Karpas-422 (cell line): ENCODE measurements at regions not wholly inside any gene's neighbourhood (a gene's known extent, or its start where the extent isn't known, plus 50 kb on each side); places are given as distances from the start of the nearest gene placed in this dataset.

ENCODE experiments used
- DNase-seq: peaks from one replicate; pipeline ENCODE4 v3.0.0-alpha.2; 2015
- H2AFZ ChIP-seq: fragments of 200-600 bp; sonication (generic); 2 replicates; pipeline ENCODE4 v1.6.1; 2014; ENCODE audit warnings: antibody characterized with exemption, low read length, mixed read lengths
- H3K27ac ChIP-seq: fragments of 200-600 bp; sonication (generic); 2 replicates; pipeline ENCODE4 v1.5.1; 2014; ENCODE audit warnings: mild to moderate bottlenecking, low read length, moderate library complexity
- H3K27me3 ChIP-seq: fragments of 200-600 bp; sonication (generic); 2 replicates; pipeline ENCODE4 v1.6.1; 2014; ENCODE audit warnings: low read length, mixed read lengths
- H3K36me3 ChIP-seq: fragments of 200-600 bp; sonication (generic); 2 replicates; pipeline ENCODE4 v1.6.1; 2014; ENCODE audit warnings: low read length, mixed read lengths; ENCODE audit not compliant: insufficient read depth
- H3K4me1 ChIP-seq: fragments of 200-600 bp; sonication (generic); 2 replicates; pipeline ENCODE4 v1.6.1; 2014; ENCODE audit warnings: mild to moderate bottlenecking, low read length, mixed read lengths
- H3K4me2 ChIP-seq: fragments of 200-600 bp; sonication (generic); 2 replicates; pipeline ENCODE4 v1.6.1; 2014; ENCODE audit warnings: low read length, low read depth, mild to moderate bottlenecking; ENCODE audit not compliant: poor library complexity, severe bottlenecking
- H3K4me3 ChIP-seq: fragments of 200-600 bp; sonication (generic); 2 replicates; pipeline ENCODE4 v1.5.1; 2014; ENCODE audit warnings: mild to moderate bottlenecking, antibody characterized with exemption, low read length, mixed read lengths
- H3K79me2 ChIP-seq: fragments of 200-600 bp; sonication (generic); 2 replicates; pipeline ENCODE4 v1.6.1; 2014; ENCODE audit warnings: mild to moderate bottlenecking, low read length, mixed read lengths
- H3K9ac ChIP-seq: fragments of 200-600 bp; sonication (generic); 2 replicates; pipeline ENCODE4 v1.6.0; 2014; ENCODE audit warnings: low read length
- H3K9me2 ChIP-seq: fragments of 200-600 bp; sonication (generic), shearing (Covaris generic); replicated peaks from 2 replicates; pipeline ENCODE4 v1.6.0; 2014; ENCODE audit warnings: mild to moderate bottlenecking, low read length, moderate library complexity; ENCODE audit not compliant: insufficient read depth
- H3K9me3 ChIP-seq: fragments of 300-700, 200-600 bp; sonication (generic); 2 replicates; pipeline ENCODE4 v1.6.1; 2014; ENCODE audit warnings: low read length, mixed read lengths
- H4K20me1 ChIP-seq: fragments of 200-600 bp; sonication (generic); 2 replicates; pipeline ENCODE4 v1.6.1; 2014; ENCODE audit warnings: mild to moderate bottlenecking, antibody characterized with exemption, low read length, low read depth; ENCODE audit not compliant: insufficient read depth

DNA sequence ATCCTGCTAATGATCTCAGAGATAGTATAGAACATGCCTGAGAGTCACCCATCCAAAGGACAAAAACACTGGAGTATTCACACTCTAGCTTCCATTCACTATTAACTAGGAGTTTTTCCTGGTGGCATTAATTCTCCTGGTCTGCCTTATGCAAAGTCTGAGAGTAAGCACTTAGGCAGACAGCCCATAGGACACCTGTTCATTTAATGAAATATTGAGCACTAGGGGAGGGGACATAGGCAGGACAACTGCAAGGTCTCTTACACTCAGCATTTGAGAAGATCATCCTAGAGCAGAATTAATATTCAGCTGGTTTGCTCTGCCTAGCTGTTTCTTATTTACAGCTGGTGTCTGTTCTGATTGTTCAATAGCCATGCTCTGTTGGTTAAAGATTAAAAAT, 508.5 kb downstream of the CENPC start:
- Histone ChIP-seq H3K4me2 (no peak overlapping the region), H3K27me3 (no peaks in the 10 kb centered on the region), H2AFZ (no peak overlapping the region), H3K9me3 (peaks cover 19% of the 10 kb centered on the region), H3K4me3 (no peak overlapping the region), H3K9me2 (no peaks in the 10 kb centered on the region), H3K27ac (no peak overlapping the region), H3K79me2 (no peaks in the 10 kb centered on the region), H4K20me1 (no peaks in the 10 kb centered on the region), H3K4me1 (no peaks in the 10 kb centered on the region), H3K9ac (no peak overlapping the region), H3K36me3 (no peaks in the 10 kb centered on the region)
- no peak for DNase-seq

DNA sequence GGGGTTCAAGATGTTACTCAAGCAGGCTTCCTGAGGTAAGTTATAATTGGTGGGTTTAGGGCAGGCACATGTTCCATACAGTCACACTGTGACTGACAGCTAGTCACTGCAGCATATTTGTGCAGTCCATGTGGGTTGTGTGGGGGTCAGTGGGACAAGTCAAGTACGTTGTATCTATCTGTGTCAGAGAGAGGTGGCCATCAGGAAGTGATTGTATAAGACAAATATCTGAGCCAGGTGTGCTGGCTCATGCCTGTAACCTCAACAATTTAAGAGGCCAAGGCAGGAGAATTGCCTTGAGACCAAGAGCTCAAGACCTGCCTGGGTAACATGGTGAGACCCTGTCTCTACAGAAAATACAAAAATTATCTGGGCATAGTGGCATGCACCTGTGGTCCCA, 509.3 kb downstream of the CENPC start:
- Histone ChIP-seq H3K27ac (no peak overlapping the region), H2AFZ (no peak overlapping the region), H3K9me2 (no peaks in the 10 kb centered on the region), H3K4me3 (no peak overlapping the region), H3K4me1 (no peaks in the 10 kb centered on the region), H3K9me3 (peaks cover 19% of the 10 kb centered on the region), H3K4me2 (no peak overlapping the region), H4K20me1 (no peaks in the 10 kb centered on the region), H3K79me2 (no peaks in the 10 kb centered on the region), H3K27me3 (no peaks in the 10 kb centered on the region), H3K36me3 (no peaks in the 10 kb centered on the region), H3K9ac (no peak overlapping the region)
- no peak for DNase-seq

DNA sequence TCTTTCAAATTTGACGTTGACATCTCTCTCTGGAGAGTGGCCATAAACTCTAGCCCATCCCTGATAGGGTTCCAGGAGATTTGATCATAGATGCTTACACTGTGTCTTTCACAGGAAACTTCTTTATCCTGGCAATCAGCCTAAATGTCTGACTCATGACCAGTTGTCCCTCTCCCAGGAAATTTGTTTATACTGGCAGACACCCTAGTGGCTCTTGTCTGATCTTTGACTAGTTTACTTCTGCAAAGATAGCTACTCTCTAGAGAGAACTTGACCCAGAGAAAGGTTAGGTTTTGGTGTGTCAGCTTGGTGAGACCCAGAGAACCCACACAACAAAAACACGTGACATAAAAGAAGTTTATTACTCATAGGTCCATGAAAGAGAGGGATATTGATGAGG, 509.8 kb downstream of the CENPC start:
- H3K4me3 ChIP-seq, result no peak overlapping the region
- H2AFZ ChIP-seq, result no peak overlapping the region
- H3K27ac ChIP-seq, result no peak overlapping the region
- no peaks in the 10 kb centered on the region for H3K27me3 ChIP-seq
- no peaks in the 10 kb centered on the region for H3K4me1 ChIP-seq
- no peak overlapping the region for H3K9ac ChIP-seq
- no peak overlapping the region for H3K4me2 ChIP-seq
- H4K20me1 ChIP-seq, result no peaks in the 10 kb centered on the region
- no peaks in the 10 kb centered on the region for H3K36me3 ChIP-seq
- H3K79me2 ChIP-seq, result no peaks in the 10 kb centered on the region
- no peak for DNase-seq
- H3K9me3 ChIP-seq, result peaks cover 19% of the 10 kb centered on the region
- H3K9me2 ChIP-seq, result no peaks in the 10 kb centered on the region

DNA sequence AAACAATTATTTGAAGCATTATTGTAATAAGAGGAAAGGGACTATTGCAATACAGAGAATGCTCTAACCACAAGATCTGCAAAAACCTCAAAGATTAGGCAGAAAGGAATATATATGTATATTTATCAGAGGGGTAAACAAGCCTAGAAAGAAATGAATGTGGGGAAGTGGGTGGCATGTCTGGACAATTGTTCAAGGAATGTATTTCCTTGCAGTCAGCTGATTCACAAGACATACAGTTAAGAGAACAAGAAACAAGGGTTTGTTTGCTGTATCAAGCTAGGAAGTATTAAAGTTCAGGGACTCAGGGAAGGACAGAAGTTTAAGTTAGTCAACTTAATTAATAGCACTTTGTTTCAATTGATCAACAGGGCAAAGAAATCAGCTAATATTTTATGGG, 514.7 kb downstream of the CENPC start:
- Histone ChIP-seq H3K79me2 (no peaks in the 10 kb centered on the region), H3K9me2 (no peaks in the 10 kb centered on the region; the same call in 1 of the 2 replicates), H3K9ac (no peak overlapping the region), H3K4me1 (no peaks in the 10 kb centered on the region), H3K9me3 (peaks cover 8% of the 10 kb centered on the region; the same call in 1 of the 2 replicates), H2AFZ (no peak overlapping the region), H4K20me1 (no peaks in the 10 kb centered on the region), H3K36me3 (no peaks in the 10 kb centered on the region), H3K27me3 (no peaks in the 10 kb centered on the region), H3K4me2 (no peak overlapping the region), H3K27ac (no peak overlapping the region), H3K4me3 (no peak overlapping the region)
- no peak for DNase-seq

DNA sequence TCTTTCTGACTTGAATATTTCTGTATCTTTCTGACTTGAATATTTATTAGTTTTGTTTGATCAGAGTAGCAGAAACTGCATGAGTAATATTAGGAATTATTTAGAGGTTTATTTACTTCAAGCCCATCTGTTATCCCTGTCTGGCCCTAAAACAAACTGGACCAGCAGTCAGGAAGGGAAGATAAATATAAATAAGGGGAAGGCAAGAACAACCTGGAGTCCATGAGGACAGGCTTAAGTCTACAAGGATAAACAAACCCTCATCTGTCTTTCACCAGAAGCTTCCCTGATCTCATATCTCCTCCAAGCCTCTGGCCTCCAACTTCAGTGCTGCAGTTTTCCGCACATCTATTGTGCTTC, 524.9 kb downstream of the CENPC start:
- peaks cover 9% of the 10 kb centered on the region; the same call in 1 of the 2 replicates for H3K9me3 ChIP-seq
- H3K4me1 ChIP-seq, result no peaks in the 10 kb centered on the region
- H3K4me3 ChIP-seq, result no peak overlapping the region
- DNase-seq, result no peak
- H3K4me2 ChIP-seq, result no peak overlapping the region
- no peaks in the 10 kb centered on the region for H3K27me3 ChIP-seq
- H2AFZ ChIP-seq, result no peak overlapping the region
- H3K79me2 ChIP-seq, result no peaks in the 10 kb centered on the region
- H3K36me3 ChIP-seq, result no peaks in the 10 kb centered on the region
- H3K27ac ChIP-seq, result no peak overlapping the region
- no peaks in the 10 kb centered on the region for H4K20me1 ChIP-seq
- no peak overlapping the region for H3K9ac ChIP-seq
- no peaks in the 10 kb centered on the region for H3K9me2 ChIP-seq

DNA sequence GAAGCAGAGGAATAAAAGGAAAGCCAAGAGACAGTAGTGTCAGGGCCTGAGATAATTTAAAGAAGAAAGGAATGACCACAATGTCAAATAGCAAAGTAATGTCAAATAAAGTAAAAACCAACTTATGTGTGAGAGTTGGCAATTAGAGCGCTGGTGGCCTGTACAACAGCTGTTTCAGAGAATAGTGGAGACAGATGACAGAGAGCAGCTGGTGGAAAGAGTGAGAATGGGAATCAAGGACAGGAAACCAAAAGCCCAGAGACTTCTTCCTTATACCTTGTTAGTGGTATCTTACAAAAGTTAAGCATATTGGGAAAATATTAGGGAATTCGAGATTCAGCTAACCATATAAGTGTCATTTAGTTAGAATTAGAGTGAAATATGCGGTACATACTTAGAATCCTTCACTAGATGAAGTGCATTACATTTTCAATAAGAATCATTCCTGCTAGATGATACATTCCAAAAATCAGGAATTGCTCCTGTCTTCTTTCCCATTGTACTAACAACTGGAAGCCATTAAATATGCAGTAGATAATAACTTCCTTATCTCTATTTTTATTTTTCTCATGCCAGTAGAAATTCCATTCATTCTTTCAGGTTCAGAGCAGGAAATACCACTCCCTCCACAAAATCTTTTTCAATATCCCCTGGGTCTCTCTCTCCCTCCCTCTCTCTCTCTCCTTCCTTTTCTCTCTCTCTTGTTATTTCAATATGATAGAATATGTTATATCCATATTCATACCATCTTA, 525.4 kb downstream of the CENPC start:
- Histone ChIP-seq H3K9ac (no peak overlapping the region), H4K20me1 (no peaks in the 10 kb centered on the region), H3K36me3 (no peaks in the 10 kb centered on the region), H3K9me3 (peaks cover 9% of the 10 kb centered on the region; the same call in 1 of the 2 replicates), H3K4me3 (no peak overlapping the region), H3K79me2 (no peaks in the 10 kb centered on the region), H3K9me2 (no peaks in the 10 kb centered on the region), H2AFZ (no peak overlapping the region), H3K27me3 (no peaks in the 10 kb centered on the region), H3K27ac (no peak overlapping the region), H3K4me2 (no peak overlapping the region), H3K4me1 (no peaks in the 10 kb centered on the region)
- DNase-seq, result no peak

DNA sequence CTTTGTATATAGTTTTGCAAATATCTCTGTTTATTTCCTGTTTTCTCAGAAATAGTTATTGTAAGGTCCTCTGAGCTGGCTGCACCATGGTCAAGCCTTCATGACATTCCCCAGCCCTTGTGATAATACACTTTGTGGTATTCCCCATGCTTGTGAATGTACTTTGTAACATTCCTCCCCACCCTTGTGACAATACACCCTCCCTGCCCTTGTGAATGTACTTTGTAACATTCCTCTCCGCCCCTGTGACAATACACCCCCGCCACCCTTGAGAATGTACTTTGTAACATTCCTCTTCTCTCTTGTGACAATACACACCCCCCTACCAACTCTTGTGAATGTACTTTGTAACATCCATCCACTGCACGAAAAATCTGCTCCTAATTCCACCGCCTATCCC, 530.7 kb downstream of the CENPC start:
- Histone ChIP-seq H2AFZ (no peak overlapping the region), H3K4me2 (no peak overlapping the region), H3K9me2 (no peaks in the 10 kb centered on the region), H4K20me1 (no peaks in the 10 kb centered on the region), H3K27ac (no peak overlapping the region), H3K36me3 (no peaks in the 10 kb centered on the region), H3K4me1 (no peaks in the 10 kb centered on the region), H3K4me3 (no peak overlapping the region), H3K79me2 (no peaks in the 10 kb centered on the region), H3K27me3 (no peaks in the 10 kb centered on the region), H3K9me3 (peaks cover 9% of the 10 kb centered on the region), H3K9ac (no peak overlapping the region)
- DNase-seq, result no peak

DNA sequence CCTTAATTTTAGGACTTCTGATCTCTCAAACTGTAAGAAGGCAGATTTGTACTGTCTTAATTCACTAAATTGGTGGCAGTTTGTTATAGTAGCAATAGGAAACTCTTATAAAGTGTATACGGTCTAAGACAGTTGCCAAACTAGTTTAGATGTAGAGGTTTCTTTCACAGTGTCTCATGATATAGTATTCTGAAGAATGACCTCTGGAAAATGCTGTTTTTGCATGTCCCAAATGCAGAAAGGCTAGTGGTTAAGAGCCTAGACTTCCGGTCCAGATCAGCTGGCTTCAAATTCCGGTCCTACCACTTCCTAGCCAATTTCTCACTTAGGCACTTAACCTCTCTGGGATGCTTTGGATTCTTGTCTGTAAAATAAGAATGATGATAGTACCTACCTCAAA, 538.5 kb downstream of the CENPC start:
- no peak overlapping the region for H3K27ac ChIP-seq
- no peaks in the 10 kb centered on the region for H3K4me1 ChIP-seq
- DNase-seq, result no peak
- no peaks in the 10 kb centered on the region for H3K79me2 ChIP-seq
- no peaks in the 10 kb centered on the region for H3K36me3 ChIP-seq
- H3K27me3 ChIP-seq, result no peaks in the 10 kb centered on the region
- H3K9me2 ChIP-seq, result no peaks in the 10 kb centered on the region
- H3K4me2 ChIP-seq, result no peak overlapping the region
- H2AFZ ChIP-seq, result no peak overlapping the region
- no peak overlapping the region for H3K4me3 ChIP-seq
- H3K9me3 ChIP-seq, result peaks cover 9% of the 10 kb centered on the region
- no peaks in the 10 kb centered on the region for H4K20me1 ChIP-seq
- no peak overlapping the region for H3K9ac ChIP-seq
